AG04449 (cell line): ENCODE measurements at regions not wholly inside any gene's neighbourhood (a gene's known extent, or its start where the extent isn't known, plus 50 kb on each side); places are given as distances from the start of the nearest gene placed in this dataset.

Experiments
- CTCF ChIA-PET: fragments of 350-600 bp; formaldehyde crosslinking; extraction: SDS; loops from one replicate; lab custom pipeline; 2021; ENCODE audit warnings: antibody characterized with exemption; lab: Yijun Ruan, JAX
- POLR2A ChIA-PET: fragments of 400-600, 350-600 bp; formaldehyde crosslinking; extraction: SDS; loops from one replicate; lab custom pipeline; 2020; ENCODE audit warnings: antibody characterized with exemption, inconsistent platforms; lab: Yijun Ruan, JAX
- DNase-seq: peaks from one replicate; pipeline ENCODE4 v3.0.0-alpha.2; 2010; ENCODE audit warnings: low read depth, low spot score
- H3K4me3 ChIP-seq: 2 replicates; pipeline ENCODE4 v1.5.1; 2011; ENCODE audit warnings: low read depth, mild to moderate bottlenecking, control low read depth, low read length
- TF ChIP-seq, protein P1 (sequence below): IDR thresholded peaks from one replicate; pipeline ENCODE4 v1.5.1; 2011; ENCODE audit warnings: mild to moderate bottlenecking, moderate library complexity, low read length, control low read depth, inconsistent platforms; ENCODE audit not compliant: insufficient read depth; ENCODE audit errors: missing control alignments

DNA sequence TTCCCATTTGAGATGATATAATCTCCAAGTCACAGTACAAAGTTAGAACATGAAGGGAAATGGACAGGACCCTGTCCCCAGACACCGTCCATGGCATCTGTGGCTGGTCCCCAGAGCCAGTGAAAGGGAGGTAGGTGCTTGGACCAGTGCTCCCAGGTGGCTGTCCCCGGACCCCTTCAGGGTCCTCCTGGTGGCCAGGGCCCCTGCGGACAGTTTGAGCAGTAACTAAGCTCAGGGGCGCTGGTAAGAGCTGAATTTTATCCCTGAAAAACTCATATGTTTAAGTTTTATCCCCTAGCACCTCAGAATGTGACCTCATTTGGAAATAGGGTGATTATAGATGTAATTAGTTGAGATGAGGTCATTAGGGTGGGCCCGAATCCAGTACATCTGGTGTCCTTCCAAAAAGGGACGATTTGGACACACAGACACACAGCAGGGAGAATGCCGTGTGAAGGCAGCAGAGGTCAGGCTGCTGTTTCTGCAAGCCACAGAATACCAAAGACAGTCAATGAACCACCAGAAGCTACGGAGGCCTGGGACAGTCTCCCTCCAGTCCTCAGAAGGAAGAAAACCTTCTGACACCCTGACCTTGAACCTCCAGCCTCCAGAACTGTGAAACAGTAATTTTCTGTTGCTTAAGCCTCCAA lies 185.0 kb downstream of the ATPSCKMT start:
- TF ChIP-seq, protein P1, sequence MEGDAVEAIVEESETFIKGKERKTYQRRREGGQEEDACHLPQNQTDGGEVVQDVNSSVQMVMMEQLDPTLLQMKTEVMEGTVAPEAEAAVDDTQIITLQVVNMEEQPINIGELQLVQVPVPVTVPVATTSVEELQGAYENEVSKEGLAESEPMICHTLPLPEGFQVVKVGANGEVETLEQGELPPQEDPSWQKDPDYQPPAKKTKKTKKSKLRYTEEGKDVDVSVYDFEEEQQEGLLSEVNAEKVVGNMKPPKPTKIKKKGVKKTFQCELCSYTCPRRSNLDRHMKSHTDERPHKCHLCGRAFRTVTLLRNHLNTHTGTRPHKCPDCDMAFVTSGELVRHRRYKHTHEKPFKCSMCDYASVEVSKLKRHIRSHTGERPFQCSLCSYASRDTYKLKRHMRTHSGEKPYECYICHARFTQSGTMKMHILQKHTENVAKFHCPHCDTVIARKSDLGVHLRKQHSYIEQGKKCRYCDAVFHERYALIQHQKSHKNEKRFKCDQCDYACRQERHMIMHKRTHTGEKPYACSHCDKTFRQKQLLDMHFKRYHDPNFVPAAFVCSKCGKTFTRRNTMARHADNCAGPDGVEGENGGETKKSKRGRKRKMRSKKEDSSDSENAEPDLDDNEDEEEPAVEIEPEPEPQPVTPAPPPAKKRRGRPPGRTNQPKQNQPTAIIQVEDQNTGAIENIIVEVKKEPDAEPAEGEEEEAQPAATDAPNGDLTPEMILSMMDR = no peak
- no peak overlapping the region for H3K4me3 ChIP-seq
- ChIA-PET POLR2A (interaction anchor here (1.1 kb wide), 1 partner anchor 15 kb away, joined by 3 read pairs; no protein-coding TSS in a partner anchor), CTCF (interaction anchor here (1.0 kb wide), 1 partner anchor 9 kb away, joined by 5 read pairs; no protein-coding TSS in a partner anchor)
- no peak for DNase-seq

DNA sequence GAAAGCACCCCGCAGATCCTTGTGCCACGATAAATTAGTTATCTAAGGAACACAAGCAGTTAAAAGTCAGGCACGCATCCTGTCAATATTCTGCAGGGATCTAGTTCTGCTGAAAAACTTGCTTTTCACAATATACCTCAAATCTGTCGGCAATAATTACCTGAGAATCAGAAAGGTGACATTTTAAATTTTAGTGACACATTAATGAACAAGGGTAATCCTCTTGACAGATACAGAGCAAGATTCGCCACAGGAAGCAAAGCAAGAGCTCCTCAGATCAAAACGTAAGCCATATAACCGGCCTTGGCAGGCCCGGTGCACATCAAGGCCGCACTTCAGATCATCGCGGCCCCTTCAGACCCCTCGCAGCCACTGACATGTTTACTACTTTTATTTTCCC lies 185.7 kb downstream of the ATPSCKMT start:
- H3K4me3 ChIP-seq = no peak overlapping the region
- TF ChIP-seq, protein P1 = no peak
- no peak for DNase-seq
- ChIA-PET CTCF (interaction anchor here (1.0 kb wide), 1 partner anchor 9 kb away, joined by 5 read pairs; no protein-coding TSS in a partner anchor), POLR2A (interaction anchor here (1.1 kb wide), 1 partner anchor 16 kb away, joined by 3 read pairs; no protein-coding TSS in a partner anchor)

DNA sequence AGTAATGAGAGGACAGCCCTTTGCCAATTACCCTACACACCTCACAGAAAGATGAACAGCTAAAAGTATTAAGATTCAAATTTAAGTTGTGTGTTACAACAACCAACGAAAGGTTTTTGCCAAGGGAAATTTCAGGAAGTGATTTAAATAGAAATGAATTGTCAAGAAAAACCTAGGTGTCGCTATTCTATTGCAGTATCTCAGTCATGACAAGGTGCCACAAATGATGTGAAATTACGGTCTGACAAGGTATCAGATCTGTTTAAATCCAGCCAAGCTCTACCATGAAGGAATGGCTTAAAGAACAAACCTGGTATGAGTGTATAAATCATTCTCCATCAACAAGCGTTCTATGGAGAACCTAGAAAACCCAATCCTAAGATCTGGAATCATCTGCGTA lies 189.7 kb downstream of the ATPSCKMT start:
- TF ChIP-seq, protein P1 = no peak
- CTCF ChIA-PET = no interaction called here
- no peak overlapping the region for H3K4me3 ChIP-seq
- POLR2A ChIA-PET = no interaction called here
- DNase-seq = no peak

- ChIA-PET CTCF (no interaction called here), POLR2A (no interaction called here)
- TF ChIP-seq, protein P1 = no peak
- no peak for DNase-seq
- H3K4me3 ChIP-seq = no peak overlapping the region
These were observed 190.1 kb downstream of the ATPSCKMT start for GRCh38 chr5:10059556-10059955.

DNA sequence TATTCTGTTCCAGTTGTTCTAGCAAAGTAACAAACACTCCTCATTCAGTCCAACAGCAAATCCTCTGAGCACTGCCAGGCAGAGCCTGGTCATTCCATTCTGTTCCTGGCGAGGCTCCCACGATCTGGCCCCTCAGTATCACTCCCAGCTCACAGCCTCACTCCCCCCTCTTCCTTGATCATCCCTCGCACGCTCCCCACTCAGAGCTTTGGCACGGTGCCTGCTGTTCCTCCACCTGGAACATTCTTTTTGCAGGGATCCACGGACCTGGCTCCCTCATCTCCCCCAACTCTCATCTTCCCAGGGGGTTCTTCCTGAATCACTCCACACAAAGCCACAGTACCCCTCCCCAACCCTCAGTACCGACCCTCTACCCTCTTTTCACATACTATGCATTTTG lies 192.3 kb downstream of the ATPSCKMT start:
- no peak for DNase-seq
- CTCF ChIA-PET = interaction anchor here (1.1 to 1.6 kb wide), 2 partner anchors 23 to 31 kb away, joined by 3 read pairs; no protein-coding TSS in a partner anchor
- POLR2A ChIA-PET = interaction anchor here (0.7 kb wide), 1 partner anchor 20 kb away, joined by 3 read pairs; no protein-coding TSS in a partner anchor
- no peak overlapping the region for H3K4me3 ChIP-seq
- TF ChIP-seq, protein P1 = no peak

DNA sequence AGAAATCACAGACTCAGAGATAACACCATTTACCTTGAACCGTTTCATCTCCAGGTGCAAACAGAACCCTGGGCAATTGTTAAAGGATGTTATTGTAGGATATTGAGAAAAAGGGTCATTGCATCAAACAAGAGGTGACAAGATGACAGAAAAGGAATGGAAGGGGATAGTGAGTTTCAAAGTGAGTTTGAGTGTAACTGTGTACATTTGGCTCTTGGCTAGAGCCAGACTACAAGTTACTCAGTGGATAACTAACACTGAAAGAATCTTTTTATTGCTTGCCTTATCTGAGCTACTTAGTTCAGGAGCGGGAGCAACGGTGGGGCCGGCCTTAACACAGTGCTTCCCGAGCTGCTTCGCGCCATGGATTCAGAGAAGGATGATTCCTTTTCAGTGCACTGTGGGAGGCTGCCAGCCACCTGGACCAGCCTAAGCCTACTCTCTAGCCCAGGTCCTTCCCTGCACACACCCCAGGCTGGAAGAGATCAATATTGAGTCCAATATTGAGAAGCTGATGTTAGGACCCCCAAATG lies 193.4 kb downstream of the ATPSCKMT start:
- ChIA-PET POLR2A (interaction anchor here (0.7 kb wide), 1 partner anchor 21 kb away, joined by 3 read pairs; no protein-coding TSS in a partner anchor), CTCF (interaction anchor here (1.0 to 1.6 kb wide), 3 partner anchors 10 to 32 kb away, joined by 3 read pairs; no protein-coding TSS in a partner anchor)
- no peak for DNase-seq
- H3K4me3 ChIP-seq = no peak overlapping the region
- TF ChIP-seq, protein P1 = no peak
